ENCODE measurements at regions not wholly inside any gene's neighbourhood (a gene's known extent, or its start where the extent isn't known, plus 50 kb on each side); places are given as distances from the start of the nearest gene placed in this dataset.

DNA sequence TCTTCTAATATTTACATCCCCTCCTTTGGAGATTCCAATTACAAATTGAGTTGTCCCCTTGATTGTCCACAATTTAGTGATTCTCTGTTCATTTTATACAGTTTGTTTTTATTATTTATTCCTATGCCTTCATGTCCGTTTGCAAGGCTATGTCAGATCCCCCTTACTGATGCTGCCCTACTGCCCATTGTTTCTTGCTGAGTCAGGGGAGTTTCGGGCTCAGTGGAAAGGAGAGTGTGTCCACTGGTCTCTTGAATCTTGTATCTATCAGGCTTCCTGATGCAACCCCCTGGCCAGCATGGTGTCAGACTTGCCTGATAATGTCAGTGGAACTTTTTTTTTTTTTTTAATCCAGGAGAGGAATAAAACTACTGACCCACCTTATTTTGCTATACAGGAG is 384.4 kb downstream of the CDC14C start:
- TF ChIP-seq, protein P1, sequence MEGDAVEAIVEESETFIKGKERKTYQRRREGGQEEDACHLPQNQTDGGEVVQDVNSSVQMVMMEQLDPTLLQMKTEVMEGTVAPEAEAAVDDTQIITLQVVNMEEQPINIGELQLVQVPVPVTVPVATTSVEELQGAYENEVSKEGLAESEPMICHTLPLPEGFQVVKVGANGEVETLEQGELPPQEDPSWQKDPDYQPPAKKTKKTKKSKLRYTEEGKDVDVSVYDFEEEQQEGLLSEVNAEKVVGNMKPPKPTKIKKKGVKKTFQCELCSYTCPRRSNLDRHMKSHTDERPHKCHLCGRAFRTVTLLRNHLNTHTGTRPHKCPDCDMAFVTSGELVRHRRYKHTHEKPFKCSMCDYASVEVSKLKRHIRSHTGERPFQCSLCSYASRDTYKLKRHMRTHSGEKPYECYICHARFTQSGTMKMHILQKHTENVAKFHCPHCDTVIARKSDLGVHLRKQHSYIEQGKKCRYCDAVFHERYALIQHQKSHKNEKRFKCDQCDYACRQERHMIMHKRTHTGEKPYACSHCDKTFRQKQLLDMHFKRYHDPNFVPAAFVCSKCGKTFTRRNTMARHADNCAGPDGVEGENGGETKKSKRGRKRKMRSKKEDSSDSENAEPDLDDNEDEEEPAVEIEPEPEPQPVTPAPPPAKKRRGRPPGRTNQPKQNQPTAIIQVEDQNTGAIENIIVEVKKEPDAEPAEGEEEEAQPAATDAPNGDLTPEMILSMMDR (IDR thresholded peaks at IDR 0.05; ENCODE audit: low read length), result no peak
- TF ChIP-seq EZH2 (IDR thresholded peaks at IDR 0.05; ENCODE audit: borderline replicate concordance, low read length), result no peak

All from OCI-LY1 (cell line).